ENCODE measurements at regions not wholly inside any gene's neighbourhood (a gene's known extent, or its start where the extent isn't known, plus 50 kb on each side); places are given as distances from the start of the nearest gene placed in this dataset.

- TF ChIP-seq EZH2 (IDR thresholded peaks at IDR 0.05; ENCODE audit: borderline replicate concordance, low read length) (no peak), CTCF (IDR thresholded peaks at IDR 0.05; ENCODE audit: low read length) (peak; percentile 17; the same call in 1 of the 2 replicates)
Measured at GRCh38 chr3:154730186-154730585, 300.2 kb upstream of the GPR149 start.

All from OCI-LY1 (cell line).